Stimulated activated naive CD8-positive, alpha-beta T cell treated with anti-CD3 and anti-CD28 coated beads, Interleukin-15, Interleukin-2, amounts not matched to agents 100 U/mL and 50 U/mL, for 24 hours (primary cell): ENCODE measurements at regions not wholly inside any gene's neighbourhood (a gene's known extent, or its start where the extent isn't known, plus 50 kb on each side); places are given as distances from the start of the nearest gene placed in this dataset.

Experiments used
- ATAC-seq: fragments of 150-1000 bp; cut with Tn5 transposase; one replicate; pipeline ENCODE4 v1.10.0; 2021
- DNase-seq: peaks from one replicate; pipeline ENCODE4 v3.0.0; 2021

GRCh38 chr11:32200136-32200847 is 109.4 kb downstream of the RCN1 start:
- DNase-seq, result no peak
- ATAC-seq, result no peak

- no peak for ATAC-seq
- no peak for DNase-seq
These were observed 113.9 kb downstream of the RCN1 start for GRCh38 chr11:32204751-32205150.

GRCh38 chr11:32210556-32210955 is 119.7 kb downstream of the RCN1 start:
- ATAC-seq (no peak), DNase-seq (no peak)

GRCh38 chr11:32213223-32213622 is 122.3 kb downstream of the RCN1 start:
- ATAC-seq (peak; percentile 99), DNase-seq (peak; percentile 32)

GRCh38 chr11:32215157-32215556 is 124.3 kb downstream of the RCN1 start:
- ATAC-seq (no peak), DNase-seq (no peak)

GRCh38 chr11:32216749-32217148 is 125.9 kb downstream of the RCN1 start:
- ATAC-seq (no peak), DNase-seq (no peak)

GRCh38 chr11:32219320-32219719 is 128.4 kb downstream of the RCN1 start:
- no peak for ATAC-seq
- no peak for DNase-seq

GRCh38 chr11:32221476-32222032 is 130.7 kb downstream of the RCN1 start:
- no peak for DNase-seq
- ATAC-seq, result no peak

GRCh38 chr11:32224580-32224979 is 133.7 kb downstream of the RCN1 start:
- no peak for DNase-seq
- ATAC-seq, result no peak

GRCh38 chr11:32225571-32226285 is 134.9 kb downstream of the RCN1 start:
- no peak for ATAC-seq

GRCh38 chr11:32226480-32226879 is 135.6 kb downstream of the RCN1 start:
- ATAC-seq, result no peak
- DNase-seq, result no peak

More at GRCh38 chr11:32225571-32226285, 134.9 kb downstream of the RCN1 start:
- no peak for DNase-seq

- DNase-seq, result no peak
- ATAC-seq, result no peak
These were observed 138.8 kb downstream of the RCN1 start for GRCh38 chr11:32229576-32230240.

GRCh38 chr11:32231909-32232493 is 141.1 kb downstream of the RCN1 start:
- ATAC-seq, result peak; percentile 46

GRCh38 chr11:32232516-32232915 is 141.6 kb downstream of the RCN1 start:
- DNase-seq (no peak), ATAC-seq (no peak)

More at GRCh38 chr11:32231909-32232493, 141.1 kb downstream of the RCN1 start:
- DNase-seq, result peak; percentile 16

GRCh38 chr11:32233276-32233675 is 142.4 kb downstream of the RCN1 start:
- ATAC-seq, result no peak
- DNase-seq, result no peak

GRCh38 chr11:32233928-32234327 is 143.1 kb downstream of the RCN1 start:
- ATAC-seq (no peak), DNase-seq (no peak)

- DNase-seq (no peak), ATAC-seq (peak; percentile 3)
These were observed 153.6 kb downstream of the RCN1 start for GRCh38 chr11:32244453-32244852.

GRCh38 chr11:32253706-32254105 is 162.8 kb downstream of the RCN1 start:
- DNase-seq (no peak), ATAC-seq (no peak)

GRCh38 chr11:32255841-32256240 is 165.0 kb downstream of the RCN1 start:
- no peak for ATAC-seq

GRCh38 chr11:32256466-32256865 is 165.6 kb downstream of the RCN1 start:
- DNase-seq (no peak), ATAC-seq (no peak)

More at GRCh38 chr11:32255841-32256240, 165.0 kb downstream of the RCN1 start:
- no peak for DNase-seq

- DNase-seq (peak; percentile 5), ATAC-seq (peak; percentile 63)
These were observed 168.8 kb downstream of the RCN1 start for GRCh38 chr11:32259641-32260081.

GRCh38 chr11:32262367-32262766 is 171.5 kb downstream of the RCN1 start:
- ATAC-seq (no peak), DNase-seq (no peak)
